Colonic mucosa (tissue), 4 donors: ENCODE measurements at regions not wholly inside any gene's neighbourhood (a gene's known extent, or its start where the extent isn't known, plus 50 kb on each side); places are given as distances from the start of the nearest gene placed in this dataset.

Experiments
- DNase-seq: peaks from one replicate; pipeline ENCODE4 v3.0.0-alpha.2; 2020
- H3K27ac ChIP-seq: fragments of 200-600 bp; one replicate; pipeline ENCODE4 v1.8.0; 2021
- H3K27me3 ChIP-seq: fragments of 200-600 bp; one replicate; pipeline ENCODE4 v1.8.0; 2021
- H3K36me3 ChIP-seq: fragments of 200-600 bp; one replicate; pipeline ENCODE4 v1.8.0; 2021
- H3K4me1 ChIP-seq: fragments of 200-600 bp; one replicate; pipeline ENCODE4 v1.8.0; 2021; ENCODE audit warnings: mild to moderate bottlenecking
- H3K4me3 ChIP-seq: fragments of 200-600 bp; one replicate; pipeline ENCODE4 v1.8.0; 2021
- H3K9ac ChIP-seq, 2 donors: one replicate each; pipeline ENCODE4 v1.7.0; 2013; ENCODE audit warnings: control low read depth in 2 of 2, low read depth in 2 of 2, low read length in 2 of 2
- H3K9me3 ChIP-seq: fragments of 200-600 bp; one replicate; pipeline ENCODE4 v1.8.0; 2021
- intact Hi-C: fragments of 100-400 bp; cut with DNase I; formaldehyde crosslinking; loops from one replicate; pipeline ENCODE4 v1.14.1; 2022
- TF ChIP-seq, protein P1 (sequence below): fragments of 200-600 bp; IDR thresholded peaks from one replicate; pipeline ENCODE4 v1.8.0; 2022; ENCODE audit warnings: antibody characterized with exemption, mild to moderate bottlenecking
- donor health status: healthy.
- donor health status: DM: no; HTN: no; CAD: no.
- donor health status: DM: no; HTN: no; CAD: no.

DNA sequence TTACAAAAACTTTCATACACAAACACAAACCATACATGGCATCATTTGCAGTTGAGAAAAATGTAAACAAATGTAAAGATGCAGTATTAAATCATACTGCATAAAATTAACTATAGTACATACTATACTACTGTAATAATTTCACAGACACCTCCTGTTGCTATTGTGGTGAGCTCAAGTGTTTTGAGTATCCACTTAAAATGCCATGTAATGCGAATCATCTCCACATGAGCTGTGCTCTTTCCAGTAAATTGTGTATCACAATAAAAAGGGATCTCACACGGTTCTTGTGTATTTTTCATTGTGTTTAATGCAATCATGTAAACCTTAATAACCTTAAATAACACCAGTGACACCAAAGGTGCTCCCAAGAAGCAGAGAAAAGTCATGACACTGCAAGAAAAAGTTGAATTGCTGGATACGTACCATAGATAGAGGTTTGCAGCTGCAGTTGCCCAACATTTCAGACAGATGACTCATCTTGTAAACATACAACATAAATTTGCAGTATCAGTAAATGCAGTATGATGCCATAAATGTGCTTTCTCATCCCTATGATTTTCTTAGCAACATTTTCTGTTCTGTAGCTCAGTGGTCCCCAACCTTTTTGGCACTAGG lies 166.6 kb downstream of the RAP2A start:
- H3K4me3 ChIP-seq: no peak overlapping the region
- TF ChIP-seq, protein P1, sequence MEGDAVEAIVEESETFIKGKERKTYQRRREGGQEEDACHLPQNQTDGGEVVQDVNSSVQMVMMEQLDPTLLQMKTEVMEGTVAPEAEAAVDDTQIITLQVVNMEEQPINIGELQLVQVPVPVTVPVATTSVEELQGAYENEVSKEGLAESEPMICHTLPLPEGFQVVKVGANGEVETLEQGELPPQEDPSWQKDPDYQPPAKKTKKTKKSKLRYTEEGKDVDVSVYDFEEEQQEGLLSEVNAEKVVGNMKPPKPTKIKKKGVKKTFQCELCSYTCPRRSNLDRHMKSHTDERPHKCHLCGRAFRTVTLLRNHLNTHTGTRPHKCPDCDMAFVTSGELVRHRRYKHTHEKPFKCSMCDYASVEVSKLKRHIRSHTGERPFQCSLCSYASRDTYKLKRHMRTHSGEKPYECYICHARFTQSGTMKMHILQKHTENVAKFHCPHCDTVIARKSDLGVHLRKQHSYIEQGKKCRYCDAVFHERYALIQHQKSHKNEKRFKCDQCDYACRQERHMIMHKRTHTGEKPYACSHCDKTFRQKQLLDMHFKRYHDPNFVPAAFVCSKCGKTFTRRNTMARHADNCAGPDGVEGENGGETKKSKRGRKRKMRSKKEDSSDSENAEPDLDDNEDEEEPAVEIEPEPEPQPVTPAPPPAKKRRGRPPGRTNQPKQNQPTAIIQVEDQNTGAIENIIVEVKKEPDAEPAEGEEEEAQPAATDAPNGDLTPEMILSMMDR: no peak
- intact Hi-C loops: no loop called here
- H3K9ac ChIP-seq: no peak overlapping the region
- no peak overlapping the region for H3K27ac ChIP-seq
- H3K9me3 ChIP-seq: no peaks in the 10 kb centered on the region
- no peaks in the 10 kb centered on the region for H3K36me3 ChIP-seq
- no peaks in the 10 kb centered on the region for H3K4me1 ChIP-seq
- DNase-seq: no peak
- H3K27me3 ChIP-seq: no peaks in the 10 kb centered on the region

DNA sequence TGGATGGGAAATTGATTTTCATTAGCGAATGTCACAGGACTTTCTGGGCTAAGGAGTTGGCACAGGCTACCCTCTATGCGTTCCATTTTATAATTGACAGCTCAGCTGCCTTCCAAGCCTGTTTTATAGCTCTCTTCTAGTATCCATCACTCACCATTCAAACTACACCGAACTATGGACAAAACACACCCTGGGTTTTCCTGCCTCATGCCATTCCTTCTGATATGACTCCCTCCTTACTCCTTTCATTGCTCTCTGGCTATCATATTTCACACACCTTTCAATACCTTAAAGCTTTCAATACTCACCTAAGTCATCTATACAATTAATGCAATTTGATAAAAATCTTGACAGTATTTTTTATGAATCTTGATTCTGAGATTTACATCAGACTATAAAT lies 181.3 kb downstream of the RAP2A start:
- Histone ChIP-seq H3K9me3 (no peaks in the 10 kb centered on the region), H3K4me3 (no peak overlapping the region), H3K4me1 (no peaks in the 10 kb centered on the region), H3K27me3 (no peaks in the 10 kb centered on the region), H3K9ac (no peak overlapping the region), H3K27ac (no peak overlapping the region), H3K36me3 (no peaks in the 10 kb centered on the region)
- intact Hi-C loops: no loop called here
- TF ChIP-seq, protein P1: no peak
- DNase-seq: no peak

DNA sequence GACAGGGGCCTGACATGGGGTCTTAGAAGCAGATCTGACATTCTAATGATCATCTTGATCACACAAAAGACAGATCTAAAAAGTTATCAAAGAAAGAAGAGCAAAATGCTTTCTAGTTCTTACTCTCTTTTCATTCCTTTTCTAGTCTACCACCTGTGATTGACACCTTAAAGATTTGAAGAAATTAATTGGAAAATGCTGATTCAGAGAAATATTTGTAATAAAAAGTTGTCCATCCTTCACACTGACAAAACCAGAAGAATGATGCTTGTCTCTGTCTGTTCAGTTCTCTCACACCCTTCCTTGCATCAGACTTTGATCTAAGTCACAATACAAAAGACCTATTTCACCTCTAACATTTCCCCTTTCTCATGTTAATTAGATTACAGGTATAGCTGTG lies 182.4 kb downstream of the RAP2A start:
- H3K27ac ChIP-seq: no peak overlapping the region
- intact Hi-C loops: no loop called here
- TF ChIP-seq, protein P1: no peak
- H3K4me1 ChIP-seq: no peaks in the 10 kb centered on the region
- no peaks in the 10 kb centered on the region for H3K27me3 ChIP-seq
- DNase-seq: no peak
- H3K9me3 ChIP-seq: no peaks in the 10 kb centered on the region
- no peak overlapping the region for H3K9ac ChIP-seq
- no peak overlapping the region for H3K4me3 ChIP-seq
- no peaks in the 10 kb centered on the region for H3K36me3 ChIP-seq

DNA sequence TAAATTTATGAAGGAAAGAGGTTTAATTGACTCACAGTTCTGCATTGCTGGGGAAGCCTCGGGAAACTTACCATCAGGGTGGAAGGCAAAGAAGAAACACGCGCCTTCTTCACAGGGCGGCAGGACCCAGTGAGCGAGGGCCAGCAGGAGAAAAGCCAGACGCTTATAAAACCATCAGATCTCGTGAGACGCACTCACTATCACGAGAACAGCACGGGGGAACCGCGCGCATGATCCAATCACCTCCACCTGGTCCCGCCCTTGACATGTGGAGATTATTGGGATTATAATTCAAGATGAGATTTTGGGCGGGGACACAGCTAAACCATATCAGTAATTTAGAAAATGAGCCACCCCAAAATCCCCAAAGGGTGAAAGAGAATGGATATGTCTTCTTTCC lies 187.1 kb downstream of the RAP2A start:
- Histone ChIP-seq H3K36me3 (no peaks in the 10 kb centered on the region), H3K9ac (no peak overlapping the region), H3K27me3 (no peaks in the 10 kb centered on the region), H3K4me3 (no peak overlapping the region), H3K27ac (no peak overlapping the region), H3K4me1 (no peaks in the 10 kb centered on the region), H3K9me3 (no peaks in the 10 kb centered on the region)
- intact Hi-C loops: no loop called here
- TF ChIP-seq, protein P1: no peak
- DNase-seq: no peak

DNA sequence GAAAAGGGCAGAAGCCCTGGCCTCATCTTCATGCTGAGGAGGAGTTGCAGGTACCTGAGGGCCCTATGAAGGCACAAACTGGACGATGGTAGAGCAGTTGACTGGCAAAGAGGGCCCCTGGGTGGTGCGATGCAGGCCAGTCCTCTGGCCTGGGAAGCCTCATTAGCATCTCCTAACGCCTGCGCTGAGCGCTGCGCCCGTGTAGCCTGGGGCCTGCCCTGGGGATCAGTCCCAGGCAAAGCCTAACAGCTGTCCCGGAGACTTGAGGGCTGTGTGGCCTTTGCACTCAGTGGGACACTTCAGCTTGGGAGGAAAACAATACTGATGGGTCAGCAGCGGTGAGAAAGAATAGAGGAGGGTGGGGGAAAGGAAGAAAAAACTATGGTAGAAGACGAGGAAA lies 187.7 kb downstream of the RAP2A start:
- TF ChIP-seq, protein P1: no peak
- DNase-seq: no peak
- no peaks in the 10 kb centered on the region for H3K4me1 ChIP-seq
- H3K9ac ChIP-seq: no peak overlapping the region
- no peaks in the 10 kb centered on the region for H3K36me3 ChIP-seq
- intact Hi-C loops: no loop called here
- no peak overlapping the region for H3K4me3 ChIP-seq
- H3K27me3 ChIP-seq: no peaks in the 10 kb centered on the region
- no peak overlapping the region for H3K27ac ChIP-seq
- no peaks in the 10 kb centered on the region for H3K9me3 ChIP-seq
